HG02970 (cell line): ENCODE measurements at regions not wholly inside any gene's neighbourhood (a gene's known extent, or its start where the extent isn't known, plus 50 kb on each side); places are given as distances from the start of the nearest gene placed in this dataset.
"Not testable (repeated sequence)": the region's sequence is repeated elsewhere in the genome, so short reads cannot be mapped to it uniquely, and the experiment has no call there.

Source experiments
- ATAC-seq: cut with Tn5 transposase; IDR thresholded peaks from one replicate; pipeline ENCODE4 v1.9.1; 2021; ENCODE audit warnings: mild to moderate bottlenecking, moderate library complexity, moderate number of reproducible peaks; ENCODE audit not compliant: unreplicated experiment, low FRiP score

DNA sequence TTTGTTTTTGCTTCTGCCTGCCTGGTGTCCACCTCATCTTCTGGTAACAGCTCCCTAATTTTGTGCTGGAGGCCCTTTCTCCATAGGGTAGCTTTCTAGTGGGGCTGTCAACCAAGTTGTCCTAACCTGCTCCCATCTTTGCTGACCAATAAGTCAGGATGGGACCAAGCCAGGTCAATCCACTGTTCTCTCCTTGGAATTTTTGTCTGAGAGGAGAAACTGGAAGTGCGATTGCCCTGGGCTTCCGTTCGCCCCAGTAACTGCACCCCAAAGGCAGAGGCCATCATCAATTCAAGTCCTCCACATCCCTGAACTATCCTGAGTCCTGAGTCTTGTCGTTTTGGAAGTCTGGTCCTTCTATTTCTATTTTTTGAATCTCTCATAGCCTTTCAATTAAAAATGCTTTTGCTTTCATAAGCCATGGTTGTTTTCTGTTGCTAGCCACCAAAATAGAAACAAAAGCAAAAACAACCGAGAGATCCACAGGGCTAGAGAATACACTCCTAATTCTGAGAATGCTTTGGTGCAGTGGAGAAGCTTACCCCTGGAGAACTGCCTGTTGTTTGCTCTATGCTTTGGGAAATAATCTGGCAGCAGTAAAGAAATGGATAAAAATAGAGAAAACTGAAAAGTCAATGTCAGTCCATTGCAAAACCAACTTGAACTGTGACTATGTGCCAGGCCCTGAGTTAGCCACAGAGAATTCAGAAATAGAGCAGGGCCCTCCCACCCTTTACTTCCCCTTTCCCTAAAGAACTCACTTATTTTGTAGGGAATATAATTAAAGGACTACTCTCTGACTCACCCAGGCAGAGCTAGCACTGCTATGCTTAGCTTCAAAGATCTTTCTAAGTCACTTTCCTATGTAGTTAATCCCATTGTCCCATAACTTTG is 368.1 kb downstream of the CXCL12 start:
- ATAC-seq = no peak

DNA sequence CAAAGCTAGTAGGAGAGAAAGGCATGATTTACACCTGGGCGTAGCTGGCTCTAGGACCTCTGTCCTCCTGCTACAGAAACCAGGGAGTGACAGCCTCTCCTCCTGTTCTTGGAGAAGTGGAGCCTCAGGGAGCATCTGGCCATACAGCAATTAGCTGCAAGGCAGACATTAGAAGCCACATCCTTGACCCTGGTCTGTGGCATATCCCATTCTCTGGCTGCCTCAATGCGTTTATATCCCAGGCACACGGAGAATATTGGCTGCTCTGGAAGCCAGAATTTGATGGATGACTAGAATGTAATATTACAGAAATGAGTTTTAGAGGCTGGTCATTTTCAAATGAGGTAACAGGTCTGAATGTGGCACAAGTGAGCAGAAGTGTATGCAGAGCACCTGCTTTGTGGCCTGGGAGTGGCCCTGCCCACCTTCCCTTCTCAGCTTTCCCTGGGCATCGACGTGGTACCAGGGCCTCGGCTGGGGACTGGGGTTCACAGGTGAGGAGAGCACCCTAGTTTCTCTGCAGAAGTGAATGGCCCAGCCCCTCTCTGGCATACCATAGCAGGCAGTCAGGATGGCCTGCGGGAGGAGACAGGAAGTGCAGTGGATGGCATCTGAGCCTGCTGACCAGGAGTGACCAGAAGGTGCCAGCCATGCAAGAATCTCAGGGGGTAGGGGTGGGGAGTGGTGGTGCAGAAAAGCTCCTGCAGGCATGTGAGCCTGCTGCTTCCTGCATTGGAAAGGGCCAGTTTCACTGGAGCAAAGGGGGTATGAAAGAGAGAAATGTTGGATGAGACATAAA is 367.2 kb upstream of the ZNF32 start:
- ATAC-seq = no peak

DNA sequence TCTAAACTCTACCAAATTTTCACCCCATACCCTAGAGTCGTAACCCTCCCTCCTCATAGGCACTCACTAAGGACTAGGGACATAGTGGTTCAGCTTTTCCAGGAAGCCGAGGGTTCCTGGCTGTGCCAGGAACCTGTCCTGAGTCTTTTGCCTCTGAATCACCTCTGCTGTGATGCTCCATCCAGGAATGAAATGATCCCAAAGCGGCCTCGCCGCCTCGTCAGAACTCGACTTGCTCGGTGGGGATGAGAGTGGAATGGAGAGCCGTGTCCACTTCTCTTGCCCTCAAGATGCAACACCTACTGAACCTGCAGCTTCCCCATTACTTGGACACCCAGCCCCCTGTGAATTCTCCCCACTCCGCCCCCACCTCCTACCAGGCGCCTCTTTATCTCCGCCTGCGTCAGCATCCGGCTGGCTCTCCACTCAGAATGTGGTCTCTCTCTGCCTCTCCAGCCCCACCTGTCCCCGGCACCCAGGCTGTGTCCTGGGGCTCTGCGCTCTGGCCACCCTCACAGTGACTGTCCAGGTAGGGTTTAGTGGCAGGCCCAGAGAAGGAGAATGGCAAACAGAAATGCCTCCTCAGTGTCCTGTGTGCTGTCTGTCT is 366.1 kb upstream of the ZNF32 start:
- ATAC-seq = no peak

DNA sequence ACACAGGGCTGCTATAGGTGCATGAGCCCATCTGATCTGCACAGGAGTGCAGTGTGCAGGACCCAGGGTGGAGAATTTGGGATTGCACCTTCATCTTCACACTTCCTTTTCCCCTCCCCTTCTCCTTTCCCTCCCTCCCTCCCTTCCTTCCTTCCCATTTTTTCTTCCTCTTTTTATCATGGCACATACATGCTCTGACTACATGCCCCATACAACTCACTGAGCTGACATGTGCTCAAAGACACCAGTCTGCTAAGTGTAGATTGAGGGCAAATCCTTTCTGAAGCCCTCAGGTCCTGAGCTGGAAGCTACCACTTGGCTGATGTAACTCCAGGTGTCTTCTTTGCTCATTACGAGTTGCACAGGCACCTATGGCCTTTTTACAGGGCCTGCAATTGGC is 365.3 kb upstream of the ZNF32 start:
- ATAC-seq = no peak

DNA sequence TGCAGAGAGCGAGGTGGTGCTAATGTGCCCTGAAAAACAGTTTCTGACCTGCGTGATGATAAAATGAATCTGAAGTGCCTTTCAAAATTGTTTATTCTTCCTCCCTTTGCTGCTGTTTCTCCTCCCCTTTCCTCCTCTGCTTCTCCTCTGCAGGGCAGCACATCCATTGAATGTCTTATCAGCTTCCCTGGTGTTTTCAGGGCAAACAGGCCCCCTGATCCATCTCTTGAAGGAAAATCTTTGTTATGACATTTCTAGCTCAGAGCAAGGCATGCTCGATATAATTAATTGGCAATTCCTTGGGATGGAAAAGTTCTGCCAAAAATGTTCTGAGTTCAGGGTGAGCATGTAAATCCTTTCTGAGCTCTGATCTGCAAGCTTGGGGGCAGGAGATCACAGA is 364.2 kb upstream of the ZNF32 start:
- no peak for ATAC-seq

DNA sequence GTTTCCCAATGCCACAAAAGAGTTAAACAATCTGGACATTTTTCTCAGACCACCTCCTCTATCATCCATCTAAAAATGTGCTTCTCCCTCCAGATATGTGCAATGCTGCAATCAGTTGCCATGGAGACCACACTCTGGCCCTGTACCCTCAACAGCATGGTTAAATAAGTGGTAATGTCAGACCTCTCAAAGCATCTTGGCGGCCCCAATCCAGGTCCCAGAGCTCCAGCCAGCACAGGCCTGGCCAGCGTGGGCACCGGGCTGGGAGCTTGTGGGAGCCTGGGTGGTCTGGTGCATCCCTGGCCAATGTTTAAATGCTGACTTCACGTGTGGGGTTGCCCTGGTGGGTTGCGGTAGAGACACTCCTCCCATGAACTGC is 362.9 kb upstream of the ZNF32 start:
- ATAC-seq = no peak

DNA sequence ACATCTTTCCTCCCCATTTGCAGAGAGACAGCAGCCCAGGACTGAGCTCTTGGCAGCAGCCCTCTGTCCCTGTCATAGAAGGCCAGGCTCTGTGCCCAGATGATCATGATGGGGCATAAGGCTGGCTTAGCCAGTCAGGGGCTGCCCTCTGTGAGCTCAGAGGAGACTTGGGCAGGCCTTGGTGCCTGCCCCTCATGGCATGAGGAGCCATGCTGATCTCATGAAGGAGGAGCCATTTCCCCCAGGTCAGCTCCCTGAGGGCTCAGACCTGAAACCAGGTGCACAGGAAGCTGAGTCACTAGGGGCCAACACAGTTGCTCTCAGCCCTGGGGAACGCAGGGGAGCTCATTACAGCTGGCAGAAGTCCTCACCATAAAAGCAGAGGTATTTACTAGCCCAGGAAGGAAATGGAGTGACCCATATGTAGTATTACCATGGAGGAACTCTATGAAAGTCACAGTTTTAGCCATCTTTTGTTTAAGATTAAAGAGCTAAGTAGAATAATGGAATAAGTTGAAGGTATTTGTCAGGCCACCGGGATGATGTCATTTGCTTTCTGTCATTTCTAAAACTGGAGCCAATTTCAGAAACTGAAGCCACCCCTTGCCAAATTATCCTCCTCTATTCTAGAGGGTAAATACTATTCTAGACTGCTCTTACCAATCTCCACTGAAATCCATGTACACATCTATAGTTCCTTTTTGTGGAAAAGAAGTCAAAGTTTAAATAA is 362.4 kb upstream of the ZNF32 start:
- peak; percentile 89 for ATAC-seq

DNA sequence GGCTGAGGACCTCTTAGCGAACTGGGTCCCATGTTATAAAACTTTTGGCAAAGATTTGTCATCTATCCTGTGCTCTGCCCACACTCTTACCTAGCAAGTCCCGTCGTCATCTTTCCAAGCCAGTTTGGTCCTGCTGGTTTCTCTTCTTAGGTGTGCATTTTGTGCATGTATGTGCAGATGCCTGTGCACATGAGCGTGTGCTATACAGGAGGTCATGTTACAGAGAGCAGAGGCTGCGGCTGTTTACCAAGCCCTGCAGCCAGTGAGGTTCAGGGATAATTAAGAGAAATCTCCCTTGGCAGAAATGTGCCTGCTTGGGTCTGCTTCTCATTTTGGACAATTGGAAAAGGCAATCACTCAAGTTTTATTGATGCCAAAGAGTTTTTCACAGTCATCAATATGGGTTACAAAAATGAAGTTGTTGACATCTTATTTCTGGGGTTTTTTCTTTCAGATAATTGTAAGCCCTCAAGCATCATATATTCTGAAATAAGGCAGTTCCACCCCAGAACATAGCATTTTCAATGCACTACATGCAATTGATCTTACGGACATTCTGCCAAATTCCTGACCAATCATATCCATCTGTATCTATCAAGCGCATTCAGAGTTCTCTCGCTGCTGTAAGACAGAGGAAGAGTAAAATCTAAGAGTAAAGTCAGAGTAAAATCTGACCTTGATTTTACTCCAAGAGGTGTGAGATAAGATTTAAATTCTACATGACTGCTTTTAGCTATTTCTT is 361.4 kb upstream of the ZNF32 start:
- no peak for ATAC-seq

DNA sequence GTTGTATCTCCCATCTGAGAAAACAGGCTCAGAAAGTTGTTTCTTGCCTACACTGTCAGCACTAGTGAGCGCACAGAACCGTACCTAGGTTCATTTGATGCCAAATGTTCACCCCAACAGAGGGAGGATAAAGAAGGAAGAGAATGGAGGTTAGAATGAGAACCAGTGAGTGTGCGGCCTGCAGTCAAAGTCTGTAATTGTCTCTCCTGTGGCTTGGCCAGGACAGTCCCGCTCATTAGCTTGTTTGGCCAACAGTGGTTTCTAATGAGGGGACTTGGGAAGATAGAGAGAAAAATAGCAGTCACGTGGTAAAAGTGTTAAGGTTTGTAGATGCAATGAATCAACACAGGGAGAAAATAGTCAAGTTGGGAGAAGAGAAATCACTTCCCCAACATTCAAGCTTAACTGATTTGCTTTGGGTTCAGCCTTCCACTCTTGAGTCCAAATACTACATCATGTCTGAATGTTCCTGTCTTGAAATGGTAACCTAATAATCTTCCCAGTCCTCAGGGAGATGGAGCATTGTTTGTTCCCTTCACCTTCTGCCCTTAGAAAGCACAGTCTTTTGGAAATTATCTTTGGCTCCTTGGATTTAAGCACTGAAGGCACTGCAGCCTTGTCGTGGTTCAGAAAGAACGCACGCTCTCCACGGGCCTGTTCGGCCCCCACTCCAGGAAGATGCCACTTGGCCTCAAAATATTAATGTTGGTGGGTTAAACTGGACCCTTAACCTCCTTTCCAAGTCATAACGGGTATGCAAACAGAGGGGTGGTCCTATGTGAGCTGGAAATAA is 360.4 kb upstream of the ZNF32 start:
- ATAC-seq = no peak

DNA sequence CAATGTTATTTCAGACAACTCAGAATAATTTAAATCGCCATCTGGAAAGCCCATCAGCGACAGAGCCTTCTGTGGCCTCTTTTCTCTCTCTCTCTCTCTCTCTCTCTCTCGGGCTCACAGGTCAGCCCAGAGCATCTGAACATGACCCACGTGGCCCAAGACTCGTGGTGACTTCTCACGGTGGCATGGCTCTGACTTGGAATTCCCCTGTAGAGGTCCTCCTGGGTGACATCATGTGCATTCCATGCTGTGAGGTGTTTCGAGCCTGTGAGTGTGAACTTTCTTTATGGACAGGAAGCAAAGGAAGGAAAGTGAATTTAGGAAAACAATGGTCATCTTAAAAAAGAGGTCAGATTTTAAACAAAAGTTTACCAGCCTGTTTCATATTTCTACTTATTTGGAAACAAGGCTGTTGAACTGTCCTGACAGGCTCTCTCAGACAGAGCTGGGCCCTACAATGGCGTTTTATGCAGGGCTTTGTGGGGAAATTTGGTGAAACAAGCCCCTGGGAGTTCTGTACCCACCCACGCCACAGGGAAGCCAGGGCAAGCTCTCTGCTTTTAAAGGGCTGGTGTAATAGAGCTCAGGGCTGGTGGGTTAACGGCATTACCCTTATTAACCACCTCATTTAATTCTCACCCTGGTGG is 359.7 kb upstream of the ZNF32 start:
- no peak for ATAC-seq

DNA sequence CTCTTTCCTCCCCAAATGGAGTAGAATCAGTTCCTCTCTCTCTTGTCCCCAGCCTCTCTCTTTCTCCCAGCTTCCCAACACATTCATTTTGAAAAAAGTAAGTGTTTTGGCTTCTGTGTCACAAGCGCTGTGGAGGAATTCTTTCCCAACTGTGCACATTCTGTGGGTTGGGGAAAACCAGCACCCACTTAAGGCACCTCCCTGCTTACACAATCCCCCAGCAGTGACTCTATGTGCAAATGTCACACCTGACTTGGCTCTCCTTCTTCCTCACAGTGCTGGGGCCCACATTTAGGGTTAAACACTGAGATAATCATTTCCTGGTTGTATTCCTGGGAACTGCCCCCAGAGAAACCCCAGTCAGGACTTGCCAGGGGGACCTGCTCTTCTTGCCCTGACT is 358.1 kb upstream of the ZNF32 start:
- no peak for ATAC-seq

DNA sequence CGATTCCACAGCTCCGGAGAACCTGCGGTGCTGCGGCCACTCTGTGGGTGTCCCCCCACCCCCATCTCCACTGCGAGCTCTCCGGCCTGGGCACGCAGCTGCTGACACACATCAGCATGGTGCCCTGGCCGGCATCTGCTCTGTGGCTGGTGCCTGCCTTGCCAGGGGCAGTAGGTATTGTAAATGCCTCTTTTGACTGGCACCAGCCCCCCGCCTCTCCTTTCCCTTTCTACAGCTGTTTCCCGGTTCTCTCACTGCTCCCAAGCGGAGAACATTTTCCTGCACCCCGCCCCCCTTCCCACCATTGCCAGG is 357.1 kb upstream of the ZNF32 start:
- ATAC-seq = no peak

DNA sequence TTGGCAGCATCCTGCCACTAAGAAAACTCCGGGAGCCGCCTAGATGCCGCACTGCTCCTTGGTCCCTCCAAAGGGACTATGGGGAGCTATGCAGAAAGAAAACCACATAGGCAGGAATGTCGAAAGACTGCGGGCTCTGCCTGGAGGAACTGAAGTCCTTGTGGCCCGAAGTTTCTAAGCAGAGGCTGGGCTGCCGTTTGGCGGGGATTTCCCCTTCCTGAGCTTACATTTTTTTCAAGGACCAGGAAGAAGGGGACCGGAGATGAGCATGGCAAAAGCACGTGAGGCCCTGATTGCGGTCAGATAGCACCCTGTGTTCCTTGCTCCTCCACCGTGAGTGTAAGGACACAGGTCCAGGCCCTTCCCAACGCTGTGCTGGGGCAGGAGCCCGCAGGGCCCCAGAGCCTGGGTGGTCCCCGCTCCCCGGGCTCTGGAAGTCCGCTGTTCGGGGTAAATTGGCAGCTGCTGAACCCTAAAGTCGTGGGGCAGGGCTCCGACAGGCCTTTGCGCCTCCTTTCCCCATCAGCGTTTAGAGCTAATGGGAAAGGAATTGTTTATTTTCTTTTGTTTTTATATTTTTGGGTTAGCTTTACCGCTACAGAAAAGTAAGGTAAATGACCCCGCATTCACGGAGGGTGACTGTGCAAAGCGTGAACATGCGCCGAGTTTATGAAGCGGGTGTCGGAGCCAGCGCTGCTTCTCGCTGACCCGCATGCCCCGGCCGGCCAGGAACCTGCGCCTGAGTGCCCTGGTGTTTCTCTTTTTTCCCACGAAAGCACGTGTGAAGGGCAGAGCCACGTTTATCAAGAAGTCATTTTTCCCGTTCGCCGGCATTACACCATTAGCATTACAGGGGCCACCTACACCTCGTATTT is 356.5 kb upstream of the ZNF32 start:
- no peak for ATAC-seq

DNA sequence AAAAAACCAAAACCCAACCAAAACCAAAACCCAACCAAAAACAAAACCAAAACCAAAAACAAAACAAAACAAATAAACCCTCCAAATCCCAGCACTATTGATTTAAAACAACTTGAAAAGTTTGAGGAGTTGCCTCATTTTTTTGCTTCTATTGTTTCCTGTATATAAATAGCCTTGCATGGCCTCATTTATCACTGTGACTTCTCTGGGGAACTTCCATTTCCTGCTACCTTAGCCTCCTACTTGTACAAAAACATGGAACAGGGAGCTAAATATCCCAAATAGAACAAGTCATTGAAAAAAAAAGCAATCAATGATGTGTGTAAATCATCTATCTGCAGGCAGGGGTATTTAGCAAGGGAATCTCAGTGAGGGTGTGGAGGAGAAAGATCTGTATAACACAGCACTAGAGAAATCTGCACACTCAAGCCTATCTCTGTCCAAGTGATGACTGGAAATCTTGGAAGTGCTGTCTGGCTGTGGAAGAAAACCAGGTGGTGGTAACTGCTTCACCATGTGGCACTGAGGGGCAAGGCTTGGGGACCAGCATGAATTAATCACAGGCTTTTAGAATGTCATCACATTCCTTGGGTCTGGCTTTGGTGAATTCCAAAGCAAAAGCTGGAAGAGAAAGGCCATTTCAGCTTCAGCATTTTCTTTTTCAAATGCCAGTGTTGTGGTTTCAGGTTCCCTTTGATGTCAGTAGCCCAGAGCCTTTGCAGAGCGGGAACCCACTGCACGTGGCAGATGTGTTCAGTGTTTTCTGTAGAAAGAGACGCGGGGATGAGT is 349.5 kb upstream of the ZNF32 start:
- ATAC-seq = no peak

DNA sequence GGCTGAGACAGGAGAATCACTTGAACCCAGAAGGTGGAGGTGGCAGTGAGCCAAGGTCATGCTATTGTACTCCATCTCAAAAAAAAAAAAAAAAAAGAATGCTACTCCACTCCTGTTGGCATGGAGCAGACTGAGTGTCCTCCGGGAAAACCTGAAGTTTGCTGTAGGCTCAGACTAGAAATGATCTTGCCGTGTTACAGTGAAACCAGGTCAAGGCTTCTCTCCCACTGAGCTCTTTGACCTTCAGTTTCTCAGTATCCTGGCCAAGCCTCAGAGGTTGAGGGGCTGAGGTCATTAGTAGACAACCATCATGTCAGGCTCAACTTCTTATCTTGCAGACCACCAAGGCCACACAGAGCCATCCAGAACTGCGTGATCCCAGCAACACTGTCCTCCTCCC is 348.6 kb upstream of the ZNF32 start:
- no peak for ATAC-seq

DNA sequence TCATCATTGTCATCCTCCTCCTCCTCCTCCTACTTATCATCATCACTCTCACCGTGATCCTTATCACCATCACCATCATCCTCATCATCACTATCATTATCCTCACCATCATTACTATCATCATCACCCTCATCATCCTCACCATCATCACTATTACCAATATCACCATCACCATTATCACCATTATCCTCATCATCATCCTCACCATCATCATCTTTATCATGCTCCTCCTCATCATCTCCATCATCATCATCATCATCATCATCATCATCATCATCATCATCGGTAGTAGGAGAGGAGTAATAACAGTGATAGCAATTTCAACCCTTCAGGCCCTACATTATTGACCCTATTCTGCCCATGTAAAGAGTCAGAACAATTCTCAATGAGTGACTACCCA is 345.9 kb upstream of the ZNF32 start:
- ATAC-seq = no peak

DNA sequence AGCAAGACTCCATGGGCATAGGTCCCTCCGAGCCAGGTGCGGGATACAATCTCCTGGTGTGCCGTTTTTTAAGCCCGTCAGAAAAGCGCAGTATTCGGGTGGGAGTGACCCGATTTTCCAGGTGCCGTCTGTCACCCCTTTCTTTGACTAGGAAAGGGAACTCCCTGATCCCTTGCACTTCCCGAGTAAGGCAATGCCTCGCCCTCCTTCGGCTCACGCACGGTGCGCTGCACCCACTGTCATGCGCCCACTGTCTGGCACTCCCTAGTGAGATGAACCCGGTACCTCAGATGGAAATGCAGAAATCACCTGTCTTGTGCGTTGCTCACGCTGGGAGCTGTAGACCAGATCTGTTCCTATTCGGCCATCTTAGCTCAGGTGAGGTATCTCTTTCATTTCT is 344.1 kb upstream of the ZNF32 start:
- not testable (repeated sequence) for ATAC-seq
